ENCODE measurements at regions not wholly inside any gene's neighbourhood (a gene's known extent, or its start where the extent isn't known, plus 50 kb on each side); places are given as distances from the start of the nearest gene placed in this dataset.

DNA sequence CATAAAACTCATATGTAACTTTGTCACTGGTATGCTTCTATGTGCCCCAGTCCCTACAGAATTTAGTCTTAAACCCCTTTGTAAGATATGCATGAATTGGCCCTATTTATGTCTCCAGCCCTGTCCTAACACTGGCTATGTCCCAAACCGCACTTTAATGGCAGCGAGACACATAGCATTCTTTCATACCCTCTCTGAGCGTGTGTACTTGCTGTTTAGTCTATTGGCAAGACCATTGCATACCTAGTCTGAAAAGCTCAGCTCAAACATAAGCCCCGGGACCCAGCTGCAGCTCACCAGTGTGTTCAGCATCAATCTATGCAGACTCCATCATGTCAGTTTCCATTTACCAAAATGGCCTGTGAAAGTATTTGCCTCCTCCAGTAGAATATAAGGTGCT, 1018.4 kb upstream of the TENM3 start:
- no peak overlapping the region for H4K5ac ChIP-seq (ENCODE audit: low read depth, low read length)
- H3K9me1 ChIP-seq (ENCODE audit: insufficient read depth, low read length): no peaks in the 10 kb centered on the region
- no peak overlapping the region for H3K4ac ChIP-seq (ENCODE audit: low read depth, low read length)
- WGBS, 2 experiments (ENCODE audit: extremely low coverage in 2 of 2, insufficient read length in 1 of 2): 36% methylated on average over 3 of the region's 4 CpGs; no CpG with 5 or more reads in 1 of the 2 experiments
- H2BK20ac ChIP-seq (ENCODE audit: low read depth, low read length): no peak overlapping the region
- H2BK15ac ChIP-seq (ENCODE audit: low read depth, low read length): no peak overlapping the region
- no peak overlapping the region for H3K27ac ChIP-seq (ENCODE audit: insufficient read depth, low read length)
- no peak for DNase-seq
- no peak overlapping the region for H4K91ac ChIP-seq (ENCODE audit: insufficient read depth, low read depth, low read length)
- no peak overlapping the region for H3K56ac ChIP-seq (ENCODE audit: extremely low read depth, insufficient read depth, low read length)
- no peaks in the 10 kb centered on the region for H3K9me3 ChIP-seq (ENCODE audit: control insufficient read depth, insufficient read depth, low read length)
- H3K27me3 ChIP-seq (ENCODE audit: control insufficient read depth, insufficient read depth, low read length): no peaks in the 10 kb centered on the region
- dilution Hi-C loops (cut with HindIII; ENCODE audit: low sequenced_read_pairs, unreplicated experiment): no loop called here
- no peak overlapping the region for H2AK5ac ChIP-seq (ENCODE audit: low read depth, low read length)
- no TSS peak for BruUV-seq (replicated peaks)
- no peak overlapping the region for H3K9ac ChIP-seq (ENCODE audit: low read depth, low read length)
- in situ Hi-C loops (cut with MboI; ENCODE audit: low sequenced_read_pairs): no loop called here
- no peak overlapping the region for H4K8ac ChIP-seq (ENCODE audit: low read depth in 2 of 2, low read length in 2 of 2)
- ChIA-PET POLR2A (ENCODE audit: unreplicated experiment) (no interaction called here), CTCF (no interaction called here)
- H3K4me3 ChIP-seq (ENCODE audit: insufficient read depth, low read depth, low read length): no peak overlapping the region
- H4K20me1 ChIP-seq (ENCODE audit: insufficient read depth, low read length): no peaks in the 10 kb centered on the region
- no peak overlapping the region for H2BK5ac ChIP-seq (ENCODE audit: low read depth, low read length, poor library complexity, severe bottlenecking)
- no peak overlapping the region for H3K14ac ChIP-seq (replicated peaks; ENCODE audit: low read depth, low read length)
- intact Hi-C loops (cut with micrococcal nuclease): no loop called here
- no peak overlapping the region for H3K18ac ChIP-seq (ENCODE audit: low read depth, low read length)
- TF ChIP-seq, protein P1, sequence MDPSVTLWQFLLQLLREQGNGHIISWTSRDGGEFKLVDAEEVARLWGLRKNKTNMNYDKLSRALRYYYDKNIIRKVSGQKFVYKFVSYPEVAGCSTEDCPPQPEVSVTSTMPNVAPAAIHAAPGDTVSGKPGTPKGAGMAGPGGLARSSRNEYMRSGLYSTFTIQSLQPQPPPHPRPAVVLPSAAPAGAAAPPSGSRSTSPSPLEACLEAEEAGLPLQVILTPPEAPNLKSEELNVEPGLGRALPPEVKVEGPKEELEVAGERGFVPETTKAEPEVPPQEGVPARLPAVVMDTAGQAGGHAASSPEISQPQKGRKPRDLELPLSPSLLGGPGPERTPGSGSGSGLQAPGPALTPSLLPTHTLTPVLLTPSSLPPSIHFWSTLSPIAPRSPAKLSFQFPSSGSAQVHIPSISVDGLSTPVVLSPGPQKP (IDR thresholded peaks at IDR 0.05; ENCODE audit: borderline replicate concordance, low read depth, low read length): no peak
- TF ChIP-seq BHLHE40 (IDR thresholded peaks at IDR 0.05; ENCODE audit: low read depth, low read length) (no peak), NFE2L2 (IDR thresholded peaks at IDR 0.05; ENCODE audit: low read depth, low read length) (no peak), CEBPB (IDR thresholded peaks at IDR 0.05; ENCODE audit: low read depth, low read length) (no peak), SMC3 (IDR thresholded peaks at IDR 0.05; ENCODE audit: low read depth, low read length) (no peak), RCOR1 (IDR thresholded peaks at IDR 0.05; ENCODE audit: insufficient replicate concordance, low read length) (no peak), FOS (IDR thresholded peaks at IDR 0.05; ENCODE audit: low read depth, low read length) (no peak), CHD1 (IDR thresholded peaks at IDR 0.05; ENCODE audit: low read depth, low read length) (no peak), RAD21 (IDR thresholded peaks at IDR 0.05; ENCODE audit: low read length) (no peak), MXI1 (IDR thresholded peaks at IDR 0.05; ENCODE audit: borderline replicate concordance, low read depth, low read length) (no peak), MAZ (IDR thresholded peaks at IDR 0.05; ENCODE audit: borderline replicate concordance, low read depth, low read length) (no peak), POLR2A (IDR thresholded peaks at IDR 0.05; ENCODE audit: low read depth, low read length) (no peak), RFX5 (IDR thresholded peaks at IDR 0.05; ENCODE audit: low read depth, low read length) (no peak), MAFK (IDR thresholded peaks at IDR 0.05; ENCODE audit: low read depth, low read length) (no peak)
- TF ChIP-seq, protein P2, sequence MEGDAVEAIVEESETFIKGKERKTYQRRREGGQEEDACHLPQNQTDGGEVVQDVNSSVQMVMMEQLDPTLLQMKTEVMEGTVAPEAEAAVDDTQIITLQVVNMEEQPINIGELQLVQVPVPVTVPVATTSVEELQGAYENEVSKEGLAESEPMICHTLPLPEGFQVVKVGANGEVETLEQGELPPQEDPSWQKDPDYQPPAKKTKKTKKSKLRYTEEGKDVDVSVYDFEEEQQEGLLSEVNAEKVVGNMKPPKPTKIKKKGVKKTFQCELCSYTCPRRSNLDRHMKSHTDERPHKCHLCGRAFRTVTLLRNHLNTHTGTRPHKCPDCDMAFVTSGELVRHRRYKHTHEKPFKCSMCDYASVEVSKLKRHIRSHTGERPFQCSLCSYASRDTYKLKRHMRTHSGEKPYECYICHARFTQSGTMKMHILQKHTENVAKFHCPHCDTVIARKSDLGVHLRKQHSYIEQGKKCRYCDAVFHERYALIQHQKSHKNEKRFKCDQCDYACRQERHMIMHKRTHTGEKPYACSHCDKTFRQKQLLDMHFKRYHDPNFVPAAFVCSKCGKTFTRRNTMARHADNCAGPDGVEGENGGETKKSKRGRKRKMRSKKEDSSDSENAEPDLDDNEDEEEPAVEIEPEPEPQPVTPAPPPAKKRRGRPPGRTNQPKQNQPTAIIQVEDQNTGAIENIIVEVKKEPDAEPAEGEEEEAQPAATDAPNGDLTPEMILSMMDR (conservative IDR thresholded peaks at IDR 0.05; ENCODE audit: low read depth, low read length): no peak
- TF ChIP-seq, protein P3, sequence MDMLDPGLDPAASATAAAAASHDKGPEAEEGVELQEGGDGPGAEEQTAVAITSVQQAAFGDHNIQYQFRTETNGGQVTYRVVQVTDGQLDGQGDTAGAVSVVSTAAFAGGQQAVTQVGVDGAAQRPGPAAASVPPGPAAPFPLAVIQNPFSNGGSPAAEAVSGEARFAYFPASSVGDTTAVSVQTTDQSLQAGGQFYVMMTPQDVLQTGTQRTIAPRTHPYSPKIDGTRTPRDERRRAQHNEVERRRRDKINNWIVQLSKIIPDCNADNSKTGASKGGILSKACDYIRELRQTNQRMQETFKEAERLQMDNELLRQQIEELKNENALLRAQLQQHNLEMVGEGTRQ (IDR thresholded peaks at IDR 0.05; ENCODE audit: low read depth, low read length): no peak
- no peak overlapping the region for H3K4me2 ChIP-seq (ENCODE audit: low read depth, low read length)
- no peak overlapping the region for H2AFZ ChIP-seq (replicated peaks; ENCODE audit: low read length, poor library complexity)
- H2AK9ac ChIP-seq (replicated peaks; ENCODE audit: low read depth, low read length, poor library complexity): no peak overlapping the region
- no peak for ATAC-seq (ENCODE audit: low read depth)
- H2BK120ac ChIP-seq (ENCODE audit: low read depth, low read length): no peak overlapping the region
- no peaks in the 10 kb centered on the region for H3K4me1 ChIP-seq (ENCODE audit: control insufficient read depth, insufficient read depth, low read length)
- no peak overlapping the region for H3K23ac ChIP-seq (ENCODE audit: low read depth, low read length)
- no peaks in the 10 kb centered on the region for H3K79me1 ChIP-seq (ENCODE audit: low read depth in 1 of 2, low read length in 2 of 2)
- no peaks in the 10 kb centered on the region for H3K36me3 ChIP-seq (ENCODE audit: control insufficient read depth, insufficient read depth, low read length)

All from IMR-90 (cell line).